Mammary epithelial cell (primary cell): ENCODE measurements at regions not wholly inside any gene's neighbourhood (a gene's known extent, or its start where the extent isn't known, plus 50 kb on each side); places are given as distances from the start of the nearest gene placed in this dataset.

Source experiments
- CTCF ChIP-seq, 2 donors: IDR thresholded peaks in 1 of 2; conservative IDR thresholded peaks in 1 of 2; 2 replicates each; pipeline ENCODE4 v1.5.1; 2011 to 2012; ENCODE audit warnings: inconsistent platforms in 2 of 2, low read length in 2 of 2, mild to moderate bottlenecking in 2 of 2, control low read depth in 1 of 2, low read depth in 1 of 2; ENCODE audit not compliant: insufficient read depth in 1 of 2; ENCODE audit errors: extremely low read depth in 1 of 2
- EZH2 ChIP-seq: IDR thresholded peaks from 2 replicates; pipeline ENCODE4 v1.6.1; 2012; ENCODE audit warnings: low read length, inconsistent platforms, borderline replicate concordance

GRCh38 chr6:44676246-44676790, 288.8 kb downstream of the CDC5L start:
- TF ChIP-seq CTCF (conservative IDR thresholded peaks at IDR 0.05 in 1 of 2, IDR thresholded peaks at IDR 0.05 in 1 of 2; ENCODE audit: extremely low read depth in 1 of 2, insufficient read depth in 1 of 2, low read depth in 1 of 2, low read length in 2 of 2) (no peak), EZH2 (no peak)
